Endothelial cell of umbilical vein (primary cell): ENCODE measurements at regions not wholly inside any gene's neighbourhood (a gene's known extent, or its start where the extent isn't known, plus 50 kb on each side); places are given as distances from the start of the nearest gene placed in this dataset.

Source experiments
- BruUV-seq: library from RNA; stranded (reverse); fragments of 400-500 nt; replicated peaks from 2 replicates; lab custom pipeline; 2021; lab: Mats Ljungman, UMichigan
- CTCF ChIA-PET: fragments of 300-600, 350-600 bp; sonication (Branson Sonifier 250); formaldehyde crosslinking; loops from one replicate; lab custom pipeline; 2021; ENCODE audit warnings: antibody characterized with exemption, inconsistent platforms; lab: Charles Lee
- POLR2A ChIA-PET: fragments of 300-600, 350-600 bp; sonication (Branson Sonifier 250); formaldehyde crosslinking; loops from one replicate; lab custom pipeline; 2021; ENCODE audit warnings: antibody characterized with exemption, inconsistent platforms; lab: Charles Lee
- DNase-seq: peaks from one replicate; pipeline ENCODE4 v3.0.0-alpha.2; 2011; ENCODE audit warnings: low read depth, low spot score
- FAIRE-seq: peaks from 2 replicates; lab custom pipeline; 2011; peaks lifted over from hg19 to GRCh38; lab: Jason Lieb, UNC
- H2AFZ ChIP-seq: 2 replicates; pipeline ENCODE4 v1.6.0; 2012; ENCODE audit warnings: low read depth, low read length, control low read depth, inconsistent platforms
- H3K27ac ChIP-seq: 2 replicates; pipeline ENCODE4 v1.5.1; 2011; ENCODE audit warnings: low read depth, mild to moderate bottlenecking, control low read depth, low read length, moderate library complexity; ENCODE audit not compliant: insufficient read depth
- H3K27me3 ChIP-seq, 2 experiments: 2 replicates each; pipeline versions ENCODE4 v1.6.0 to v1.6.1; 2011; ENCODE audit warnings: low read length in 2 of 2, mixed read lengths in 1 of 2; ENCODE audit not compliant: control insufficient read depth in 2 of 2, insufficient read depth in 2 of 2
- H3K36me3 ChIP-seq, 2 experiments: 2 replicates in 1 of 2; 3 replicates in 1 of 2; pipeline ENCODE4 v1.5.1; 2011; ENCODE audit warnings: low read length in 2 of 2, mild to moderate bottlenecking in 1 of 2, moderate library complexity in 1 of 2; ENCODE audit not compliant: control insufficient read depth in 2 of 2, insufficient read depth in 2 of 2; ENCODE audit errors: extremely low read depth in 1 of 2
- H3K4me1 ChIP-seq: 3 replicates; pipeline ENCODE4 v1.5.1; 2011; ENCODE audit warnings: mild to moderate bottlenecking, low read length; ENCODE audit not compliant: control insufficient read depth, insufficient read depth; ENCODE audit errors: extremely low read depth
- H3K4me2 ChIP-seq: 2 replicates; pipeline ENCODE4 v1.6.1; 2011; ENCODE audit warnings: low read length, control low read depth, mixed read lengths; ENCODE audit not compliant: insufficient read depth
- H3K4me3 ChIP-seq, 3 experiments: fragments of 200-600 bp in 1 of 3; sonication (generic), shearing (Covaris generic) in 1 of 3; replicated peaks in 1 of 3; 2 replicates each; pipeline ENCODE4 v1.5.1; 2011 to 2016; ENCODE audit warnings: control low read depth in 3 of 3, low read length in 3 of 3, mild to moderate bottlenecking in 2 of 3, inconsistent platforms in 1 of 3, low read depth in 1 of 3, moderate library complexity in 1 of 3; ENCODE audit not compliant: insufficient read depth in 1 of 3
- H3K79me2 ChIP-seq: 2 replicates; pipeline ENCODE4 v1.6.0; 2012; ENCODE audit warnings: low read length, inconsistent platforms; ENCODE audit not compliant: control insufficient read depth, insufficient read depth
- H3K9ac ChIP-seq: replicated peaks from 2 replicates; pipeline ENCODE3; 2011; ENCODE audit warnings: low read length, control low read depth; ENCODE audit not compliant: insufficient read depth; ENCODE audit errors: extremely low read depth
- H3K9me1 ChIP-seq: replicated peaks from 3 replicates; pipeline ENCODE4 v1.6.0; 2011; ENCODE audit warnings: mild to moderate bottlenecking, low read length; ENCODE audit not compliant: control insufficient read depth, insufficient read depth; ENCODE audit errors: extremely low read depth
- H3K9me3 ChIP-seq: replicated peaks from 2 replicates; pipeline ENCODE4 v1.5.1; 2012; ENCODE audit warnings: low read length, inconsistent platforms; ENCODE audit not compliant: control insufficient read depth, insufficient read depth
- H4K20me1 ChIP-seq: replicated peaks from 2 replicates; pipeline ENCODE3; 2011; ENCODE audit warnings: mild to moderate bottlenecking, low read length; ENCODE audit not compliant: control insufficient read depth, insufficient read depth; ENCODE audit errors: extremely low read depth
- EZH2 ChIP-seq: IDR thresholded peaks from 2 replicates; pipeline ENCODE4 v1.6.1; 2012; ENCODE audit warnings: borderline replicate concordance, low read depth, mild to moderate bottlenecking, moderate library complexity, low read length, inconsistent platforms; ENCODE audit not compliant: severe bottlenecking
- FOS ChIP-seq: IDR thresholded peaks from 2 replicates; pipeline ENCODE4 v1.6.1; 2011; ENCODE audit warnings: mild to moderate bottlenecking, low read length, moderate library complexity, borderline replicate concordance; ENCODE audit not compliant: insufficient read depth
- GATA2 ChIP-seq: IDR thresholded peaks from 2 replicates; pipeline ENCODE4 v1.7.0; 2011; ENCODE audit warnings: low read depth, mild to moderate bottlenecking, moderate library complexity, mixed read lengths, low read length; ENCODE audit not compliant: insufficient read length, insufficient read depth
- JUN ChIP-seq: IDR thresholded peaks from 2 replicates; pipeline ENCODE4 v1.6.1; 2011; ENCODE audit warnings: borderline replicate concordance, low read depth; ENCODE audit not compliant: insufficient read length, insufficient read depth
- MYC ChIP-seq: IDR thresholded peaks from one replicate; pipeline ENCODE4 v1.6.1; 2011; ENCODE audit warnings: mild to moderate bottlenecking, low read depth, low read length
- POLR2A ChIP-seq: IDR thresholded peaks from 2 replicates; pipeline ENCODE4 v1.6.1; 2012; ENCODE audit warnings: low read depth, mild to moderate bottlenecking, control low read depth, low read length
- POLR2AphosphoS5 ChIP-seq: IDR thresholded peaks from 2 replicates; pipeline ENCODE4 v1.6.1; 2012; ENCODE audit warnings: low read depth, mild to moderate bottlenecking, control low read depth, low read length, moderate library complexity; ENCODE audit not compliant: insufficient read depth
- dilution Hi-C: fragments of 300-500 bp; cut with MboI; formaldehyde crosslinking; loops from one replicate; pipeline ENCODE4 v1.15.0; 2019; ENCODE audit warnings: low sequenced_read_pairs; ENCODE audit not compliant: extremely low pct_ligation_motif_present
- intact Hi-C: fragments of 100-400 bp; cut with micrococcal nuclease; formaldehyde crosslinking; loops from one replicate; pipeline ENCODE4 v1.10.0; 2022
- TF ChIP-seq, protein P1 (sequence below): IDR thresholded peaks from 2 replicates; pipeline ENCODE4 v1.6.1; 2011; ENCODE audit not compliant: insufficient read depth, insufficient read length
- TF ChIP-seq, protein P2 (sequence below), 2 donors: IDR thresholded peaks; 1 replicate in 1 of 2; 2 replicates in 1 of 2; pipeline ENCODE4 v1.5.1; 2011; ENCODE audit warnings: low read length in 2 of 2, mild to moderate bottlenecking in 2 of 2, moderate library complexity in 2 of 2, control low read depth in 1 of 2, inconsistent platforms in 1 of 2, low read depth in 1 of 2; ENCODE audit not compliant: insufficient read depth in 1 of 2; ENCODE audit errors: extremely low read depth in 1 of 2

DNA sequence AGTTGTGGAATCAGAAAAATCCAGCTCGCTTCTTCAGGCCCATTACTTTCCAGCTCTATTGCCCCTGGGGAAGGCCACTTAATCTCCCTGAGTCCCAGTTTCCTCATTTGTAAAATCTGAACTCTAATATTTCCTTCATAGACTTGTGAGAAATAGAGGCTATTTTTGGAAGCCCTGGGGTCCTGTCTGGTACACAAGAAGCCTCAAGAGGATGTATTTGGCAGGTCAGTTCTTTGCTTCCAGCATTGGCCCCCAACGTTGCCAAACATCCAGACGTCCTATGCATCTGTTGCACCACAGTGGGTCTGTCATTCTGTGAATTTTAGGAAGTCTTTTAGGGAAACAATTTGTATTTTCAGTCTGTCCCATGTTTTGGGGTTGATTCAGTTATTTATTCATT, 525.9 kb downstream of the EBF1 start:
- H3K4me3 ChIP-seq = no peak overlapping the region
- DNase-seq = no peak
- H3K4me2 ChIP-seq = no peak overlapping the region
- TF ChIP-seq, protein P1, sequence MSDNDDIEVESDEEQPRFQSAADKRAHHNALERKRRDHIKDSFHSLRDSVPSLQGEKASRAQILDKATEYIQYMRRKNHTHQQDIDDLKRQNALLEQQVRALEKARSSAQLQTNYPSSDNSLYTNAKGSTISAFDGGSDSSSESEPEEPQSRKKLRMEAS = no peak
- no peak for TF ChIP-seq EZH2
- TF ChIP-seq MYC = no peak
- TF ChIP-seq, protein P2, sequence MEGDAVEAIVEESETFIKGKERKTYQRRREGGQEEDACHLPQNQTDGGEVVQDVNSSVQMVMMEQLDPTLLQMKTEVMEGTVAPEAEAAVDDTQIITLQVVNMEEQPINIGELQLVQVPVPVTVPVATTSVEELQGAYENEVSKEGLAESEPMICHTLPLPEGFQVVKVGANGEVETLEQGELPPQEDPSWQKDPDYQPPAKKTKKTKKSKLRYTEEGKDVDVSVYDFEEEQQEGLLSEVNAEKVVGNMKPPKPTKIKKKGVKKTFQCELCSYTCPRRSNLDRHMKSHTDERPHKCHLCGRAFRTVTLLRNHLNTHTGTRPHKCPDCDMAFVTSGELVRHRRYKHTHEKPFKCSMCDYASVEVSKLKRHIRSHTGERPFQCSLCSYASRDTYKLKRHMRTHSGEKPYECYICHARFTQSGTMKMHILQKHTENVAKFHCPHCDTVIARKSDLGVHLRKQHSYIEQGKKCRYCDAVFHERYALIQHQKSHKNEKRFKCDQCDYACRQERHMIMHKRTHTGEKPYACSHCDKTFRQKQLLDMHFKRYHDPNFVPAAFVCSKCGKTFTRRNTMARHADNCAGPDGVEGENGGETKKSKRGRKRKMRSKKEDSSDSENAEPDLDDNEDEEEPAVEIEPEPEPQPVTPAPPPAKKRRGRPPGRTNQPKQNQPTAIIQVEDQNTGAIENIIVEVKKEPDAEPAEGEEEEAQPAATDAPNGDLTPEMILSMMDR (IDR thresholded peaks at IDR 0.05; ENCODE audit: extremely low read depth in 1 of 2, insufficient read depth in 1 of 2, low read depth in 1 of 2, low read length in 2 of 2) = no peak
- no peak for TF ChIP-seq GATA2
- TF ChIP-seq FOS = no peak
- no peak for TF ChIP-seq JUN
- TF ChIP-seq POLR2AphosphoS5 = no peak
- TF ChIP-seq POLR2A = no peak
- no peaks in the 10 kb centered on the region for H3K9me1 ChIP-seq
- H3K79me2 ChIP-seq = no peaks in the 10 kb centered on the region
- no peak for FAIRE-seq
- no peak overlapping the region for H3K27ac ChIP-seq
- no peaks in the 10 kb centered on the region for H3K4me1 ChIP-seq
- H3K9ac ChIP-seq = no peak overlapping the region
- H3K27me3 ChIP-seq = no peaks in the 10 kb centered on the region
- no peaks in the 10 kb centered on the region for H3K9me3 ChIP-seq
- no peaks in the 10 kb centered on the region for H3K36me3 ChIP-seq
- intact Hi-C loops (no loop called here), dilution Hi-C loops (no loop called here)
- H2AFZ ChIP-seq = no peak overlapping the region
- ChIA-PET POLR2A (no interaction called here), CTCF (no interaction called here)
- no TSS peak for BruUV-seq
- no peaks in the 10 kb centered on the region for H4K20me1 ChIP-seq
